Fibroblast of the conjunctiva (primary cell): ENCODE measurements at regions not wholly inside any gene's neighbourhood (a gene's known extent, or its start where the extent isn't known, plus 50 kb on each side); places are given as distances from the start of the nearest gene placed in this dataset.

Experiments used
- DNase-seq: peaks from one replicate; pipeline ENCODE4 v3.0.0-alpha.2; 2010; ENCODE audit warnings: low read depth

DNA sequence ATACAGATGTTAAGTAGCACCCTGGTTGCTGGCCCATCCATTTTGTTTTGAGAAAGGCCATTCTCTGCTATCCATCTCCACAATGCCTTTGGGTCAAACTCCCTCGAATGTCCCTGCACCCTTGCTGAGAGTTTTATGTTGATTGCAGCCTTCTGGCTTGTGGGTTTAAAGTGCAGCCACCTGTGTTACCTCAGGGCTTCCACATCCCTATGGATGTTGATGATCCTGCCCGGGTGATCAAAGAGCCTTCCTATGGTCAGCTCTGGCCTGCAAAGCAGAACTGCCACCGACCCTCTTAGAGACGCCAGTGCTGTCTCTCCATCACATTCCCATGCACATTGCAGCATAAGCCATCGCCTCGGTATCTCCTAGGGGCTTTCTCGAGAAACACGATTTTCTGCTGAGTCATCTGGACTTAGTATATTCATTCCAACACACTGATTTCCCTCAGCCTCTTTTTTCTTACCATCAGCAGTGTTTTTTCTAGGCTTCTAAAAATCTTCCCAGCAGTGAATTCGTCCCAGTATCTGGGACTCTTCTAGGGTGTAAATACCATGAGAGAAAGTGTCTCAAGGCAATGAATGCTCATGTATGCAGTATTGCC, 585.7 kb upstream of the TMEM132C start:
- DNase-seq: no peak

DNA sequence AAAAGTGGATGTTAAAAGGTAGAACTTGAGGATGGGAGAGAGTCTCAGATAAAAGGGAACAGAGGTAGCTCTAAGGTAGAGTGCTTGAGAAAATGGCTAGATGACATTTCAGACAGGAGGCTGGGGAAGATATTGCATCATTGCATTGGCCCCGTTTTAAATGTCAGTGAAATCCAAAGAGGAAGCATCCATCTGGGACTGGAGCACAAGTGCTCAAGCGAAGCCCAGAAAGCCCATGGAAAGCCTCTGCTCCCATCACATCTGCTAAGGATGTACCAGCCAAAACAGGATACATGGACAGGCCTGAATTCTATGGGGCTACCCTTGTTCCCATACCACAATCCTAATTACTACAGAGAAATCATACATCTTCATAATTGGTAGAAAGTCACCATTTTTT, 581.5 kb upstream of the TMEM132C start:
- DNase-seq: no peak

DNA sequence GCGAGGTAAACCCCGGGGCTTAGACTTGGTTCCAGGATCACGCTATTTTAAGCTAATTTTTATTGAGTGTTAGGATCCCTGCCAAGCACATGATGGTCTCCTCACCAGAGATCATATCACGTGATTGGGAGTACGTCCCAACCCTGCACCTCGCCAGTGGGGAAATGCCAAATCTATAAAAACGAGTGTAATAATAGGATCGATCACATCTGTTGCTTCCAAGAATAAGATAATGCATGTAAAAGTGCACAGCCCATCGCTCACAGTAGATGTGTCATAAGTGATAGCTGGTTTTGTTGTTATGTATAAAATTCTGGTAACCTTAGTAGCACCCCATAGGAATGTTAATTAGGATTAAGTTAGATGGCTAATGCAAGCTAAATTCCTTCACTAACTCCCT, 581.0 kb upstream of the TMEM132C start:
- no peak for DNase-seq

DNA sequence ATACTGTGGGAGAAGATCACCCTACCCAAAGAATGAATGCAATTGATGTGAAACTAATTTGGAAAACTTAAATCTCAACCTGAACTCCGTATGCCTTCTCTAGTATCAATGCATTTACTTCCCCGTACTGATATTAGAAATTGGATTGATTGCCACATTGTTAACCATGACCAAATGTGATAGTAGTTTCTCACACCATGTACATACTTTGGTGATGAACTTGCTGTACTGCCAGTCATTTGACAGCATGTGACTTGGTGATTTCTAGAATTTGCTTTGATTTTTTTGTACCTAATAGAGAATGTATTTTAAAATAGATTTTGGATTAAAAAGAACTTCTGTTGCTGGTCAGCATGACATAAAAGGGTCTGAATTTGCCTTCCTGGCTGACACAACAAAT, 579.8 kb upstream of the TMEM132C start:
- DNase-seq: no peak

DNA sequence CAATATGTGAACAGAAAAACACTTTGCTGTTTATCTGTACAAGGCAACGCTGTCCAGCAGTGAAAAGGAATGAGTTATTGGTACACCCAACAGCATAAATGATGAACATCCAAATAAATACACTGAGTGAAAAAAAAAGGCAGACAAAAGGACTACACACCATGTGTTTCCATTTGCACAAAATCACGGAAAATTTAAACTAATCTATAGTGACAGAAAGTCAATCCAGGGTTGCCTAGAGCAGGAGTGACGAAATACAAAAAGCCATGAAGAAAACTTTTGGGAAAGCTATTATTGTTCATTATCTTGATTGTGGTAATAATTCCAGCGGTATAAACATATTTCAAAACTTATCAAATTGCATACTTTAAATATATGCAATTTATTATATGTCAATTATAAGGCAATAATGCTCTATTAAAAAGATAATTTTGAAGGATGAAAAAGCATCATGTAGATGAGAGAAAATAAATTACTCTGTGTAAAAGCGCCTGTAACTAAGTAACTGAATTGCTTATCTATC, 578.0 kb upstream of the TMEM132C start:
- no peak for DNase-seq

DNA sequence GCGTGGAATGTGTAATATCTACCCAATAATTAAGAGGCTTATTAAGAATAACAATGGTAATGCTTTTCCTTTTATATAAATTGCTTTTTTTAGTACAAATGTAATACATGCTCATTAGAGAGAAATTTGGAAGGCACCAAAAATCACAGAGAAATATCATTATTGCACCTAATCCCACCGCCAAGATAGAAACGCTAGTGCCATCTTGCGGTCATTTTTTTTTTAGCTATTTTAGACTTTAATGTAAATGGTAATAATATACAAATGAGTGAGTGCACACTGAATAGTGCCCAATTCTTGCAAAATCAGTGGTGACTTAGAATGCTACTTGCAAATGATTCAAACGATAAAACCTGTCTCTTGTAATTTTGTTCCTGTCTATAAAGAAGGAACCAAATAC, 576.8 kb upstream of the TMEM132C start:
- no peak for DNase-seq

DNA sequence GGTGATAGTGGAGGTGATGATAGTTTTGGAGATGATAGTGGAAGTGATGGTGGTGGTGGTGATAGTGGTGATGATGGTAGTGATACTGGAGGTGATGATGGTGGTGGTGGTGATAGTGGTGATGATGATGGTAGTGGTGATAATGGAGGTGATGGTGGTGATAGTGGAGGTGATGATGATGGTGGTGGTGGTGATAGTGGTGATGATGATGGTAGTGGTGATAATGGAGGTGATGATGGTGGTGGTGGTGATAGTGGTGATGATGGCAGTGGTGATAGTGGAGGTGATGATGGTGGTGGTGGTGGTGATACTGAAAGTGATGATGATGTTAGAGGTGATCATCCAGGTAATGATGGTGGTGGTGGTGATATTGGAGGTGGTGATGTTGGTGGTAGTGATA, 570.0 kb upstream of the TMEM132C start:
- DNase-seq: no peak

DNA sequence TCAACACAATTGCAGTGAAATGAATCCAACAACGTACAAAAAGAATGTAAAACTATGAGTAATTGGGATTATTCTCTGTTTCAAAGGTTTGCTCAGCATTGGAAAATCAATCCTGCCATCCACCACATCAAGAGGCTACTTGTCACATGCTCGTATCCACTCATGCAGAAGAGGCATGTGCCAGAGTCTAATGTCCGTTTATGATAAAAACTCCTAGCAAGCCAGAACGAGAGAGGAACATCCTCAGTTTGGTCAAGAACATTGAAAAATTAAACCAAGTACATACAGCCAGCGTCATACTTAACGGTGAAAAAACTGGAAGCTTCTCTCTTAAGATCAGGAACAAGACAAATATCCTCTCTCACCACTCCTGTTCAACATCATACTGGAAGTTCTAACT, 563.9 kb upstream of the TMEM132C start:
- no peak for DNase-seq

DNA sequence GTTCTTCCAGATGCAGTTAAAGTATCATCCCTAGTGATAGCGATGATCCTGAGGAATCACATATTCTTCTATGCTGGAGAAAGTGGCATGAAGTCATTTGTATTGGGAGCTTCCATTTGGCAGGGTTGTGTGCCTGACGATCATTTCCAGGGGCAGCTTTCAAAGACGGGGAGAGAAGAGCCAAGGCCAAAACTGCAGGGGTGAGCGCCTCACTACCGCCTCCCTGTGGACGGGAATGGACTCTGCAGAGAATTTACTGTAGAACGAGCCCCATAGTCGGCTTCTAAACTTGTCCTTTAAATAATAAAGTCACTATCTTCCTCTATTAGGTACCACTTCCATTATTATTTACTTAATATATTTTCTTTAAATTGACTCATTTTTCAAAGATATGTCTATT, 555.9 kb upstream of the TMEM132C start:
- no peak for DNase-seq

DNA sequence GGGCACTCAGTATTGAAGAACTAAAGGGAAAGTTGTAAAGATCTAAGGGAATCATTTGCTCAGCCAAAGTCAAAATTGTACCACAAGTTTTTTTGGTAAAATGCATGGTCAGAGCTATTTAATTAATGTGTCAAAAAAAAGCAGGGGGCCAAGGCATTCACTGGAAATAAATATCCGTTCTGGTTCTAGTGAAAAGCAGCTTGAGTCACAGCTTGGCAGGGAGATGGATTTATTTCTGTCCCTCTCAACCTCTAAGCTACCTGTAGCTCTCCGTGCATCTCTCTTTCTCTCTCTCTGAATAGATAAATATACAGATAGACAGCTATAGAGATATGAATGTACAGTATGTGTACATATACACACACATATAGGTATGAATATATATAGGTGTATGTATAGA, 554.4 kb upstream of the TMEM132C start:
- no peak for DNase-seq

DNA sequence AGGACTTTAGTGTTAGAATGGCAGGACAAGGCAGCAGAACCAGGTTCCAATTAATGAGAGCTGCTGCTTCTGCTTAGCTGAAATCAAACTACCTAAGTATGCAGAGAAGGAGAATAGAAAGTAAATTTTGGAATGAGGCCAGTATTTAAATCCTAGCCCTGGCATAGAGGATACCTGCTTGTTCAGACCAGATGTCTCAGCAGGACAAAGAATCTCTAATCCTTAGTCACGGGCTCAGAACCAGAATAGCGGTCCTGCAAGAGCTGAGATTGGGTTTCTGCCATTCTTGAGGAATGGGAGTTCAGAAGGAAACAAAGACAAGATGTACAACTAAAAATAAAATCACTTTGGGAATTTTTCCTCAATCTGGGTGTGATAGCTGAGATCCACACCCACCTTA, 550.8 kb upstream of the TMEM132C start:
- no peak for DNase-seq

DNA sequence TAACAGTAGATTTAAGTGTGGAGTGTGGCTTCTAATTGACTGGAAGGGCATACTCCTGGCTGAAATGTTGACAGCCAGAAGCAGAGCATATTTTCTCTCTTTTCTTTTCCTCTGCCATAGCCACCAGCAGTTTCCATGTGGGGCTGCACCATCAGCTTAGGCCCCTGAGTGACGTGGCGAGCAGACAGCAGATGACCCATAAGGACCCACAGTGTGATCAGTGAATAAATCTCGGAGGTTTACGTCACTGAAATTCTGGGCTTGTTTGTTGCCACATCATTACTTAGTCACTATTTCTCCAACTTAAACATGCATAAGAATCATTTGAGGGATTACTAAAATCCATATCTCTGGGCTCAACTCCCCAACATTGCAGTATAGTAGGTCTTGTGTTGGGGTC, 549.7 kb upstream of the TMEM132C start:
- no peak for DNase-seq

DNA sequence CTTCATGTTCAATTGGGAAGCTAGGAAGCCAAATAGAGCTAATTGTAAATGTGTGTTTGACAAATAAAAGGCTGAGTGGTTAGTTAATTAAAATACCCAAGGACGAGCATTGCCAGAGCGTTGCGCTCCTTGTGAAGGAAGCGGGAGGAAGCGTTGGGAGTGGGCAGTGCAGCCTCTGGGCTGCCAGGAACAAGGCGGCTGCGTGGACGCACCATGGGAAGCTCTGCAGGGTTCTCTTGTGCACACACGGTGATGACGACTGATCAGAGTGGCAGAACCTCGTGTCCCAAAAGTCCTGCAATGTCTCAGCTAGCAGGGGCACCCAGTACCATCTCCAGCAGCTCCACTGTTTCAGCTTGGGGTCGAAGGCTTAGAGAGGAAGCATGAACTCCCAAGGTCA, 546.6 kb upstream of the TMEM132C start:
- no peak for DNase-seq

DNA sequence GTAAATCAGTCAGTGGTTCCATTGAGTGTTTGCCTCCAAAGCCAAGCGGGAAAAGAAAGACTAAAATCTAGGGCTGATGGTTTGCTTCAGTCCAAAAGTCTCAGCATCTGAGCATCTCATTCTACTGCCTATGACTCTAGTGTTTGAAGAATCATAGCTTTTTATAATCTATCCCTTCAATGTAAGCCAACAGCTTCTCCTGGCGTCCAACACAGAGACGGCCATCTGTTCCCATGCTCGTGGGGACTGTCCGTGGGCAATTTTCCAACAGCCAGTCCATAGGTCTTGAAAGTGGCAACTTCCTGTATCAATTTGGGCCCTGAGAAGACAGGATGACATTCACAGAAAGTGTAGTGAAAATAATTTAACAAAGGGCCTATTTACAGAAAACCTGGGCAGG, 544.4 kb upstream of the TMEM132C start:
- no peak for DNase-seq

DNA sequence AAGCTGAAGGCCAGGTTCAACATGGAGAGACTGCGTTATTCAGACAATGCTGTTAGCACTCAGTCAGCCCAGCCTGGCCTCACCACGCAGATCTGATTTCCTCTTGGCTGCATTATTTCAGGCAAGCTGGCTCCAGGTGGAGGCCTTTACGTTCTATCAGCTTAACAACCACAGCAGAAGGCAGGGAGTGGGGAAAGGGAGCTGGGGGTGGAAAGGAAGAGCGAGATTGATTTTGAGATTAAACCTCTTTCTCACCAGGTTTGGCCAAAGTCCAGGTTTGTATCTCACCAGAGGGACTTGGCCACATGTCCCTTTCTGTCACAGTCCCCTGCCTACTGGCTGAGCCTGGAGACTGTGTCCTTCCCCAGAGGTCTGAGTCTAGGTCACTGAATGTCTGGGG, 543.7 kb upstream of the TMEM132C start:
- DNase-seq: no peak

DNA sequence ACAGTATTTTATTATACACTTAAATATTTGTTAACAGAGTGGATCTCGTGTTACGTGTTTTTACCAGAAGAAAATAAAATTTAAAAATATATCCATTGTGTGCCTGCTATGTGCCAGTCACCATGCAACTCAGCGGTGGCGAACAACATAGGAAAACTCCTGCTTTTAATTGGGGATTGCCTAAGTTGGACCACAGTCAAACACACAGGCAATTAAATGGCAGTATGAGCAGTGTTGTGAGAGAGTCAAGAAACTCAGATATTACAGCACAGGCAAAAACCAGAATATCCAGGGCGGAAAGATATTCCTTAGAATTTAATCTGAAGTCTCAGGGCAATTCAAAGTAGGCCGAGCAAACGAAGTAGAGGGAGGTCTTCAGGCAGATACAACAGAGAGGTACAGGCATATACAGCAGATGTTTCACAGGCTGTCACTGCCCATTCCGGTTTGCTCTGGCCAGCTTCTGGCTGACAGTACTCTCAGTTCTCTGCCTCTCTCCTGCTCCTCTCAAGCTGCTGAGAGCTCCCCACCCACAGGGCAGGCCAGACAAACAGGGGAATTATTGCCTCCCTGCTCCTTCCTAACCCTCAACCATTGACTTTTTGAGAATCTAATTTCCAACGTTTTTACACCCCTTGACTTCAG, 540.2 kb upstream of the TMEM132C start:
- no peak for DNase-seq

DNA sequence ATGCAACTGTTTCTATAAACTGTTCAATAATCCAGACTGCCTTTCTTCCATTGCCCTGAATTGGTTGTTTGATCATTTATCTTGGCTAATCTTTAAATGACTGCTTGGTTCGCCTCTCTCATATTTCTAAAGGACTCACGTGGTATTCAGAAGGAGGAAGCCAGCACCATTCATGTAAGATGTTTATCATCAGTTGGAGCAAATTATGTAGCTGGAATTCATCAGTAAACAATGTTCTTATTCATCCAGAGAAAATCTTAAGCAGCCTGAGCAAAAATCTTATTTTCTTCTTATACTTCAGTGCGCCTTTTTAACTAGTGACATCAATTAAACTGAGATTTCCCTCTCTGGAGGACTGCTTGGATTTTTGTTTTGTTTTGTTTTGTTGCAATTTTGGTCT, 538.7 kb upstream of the TMEM132C start:
- no peak for DNase-seq

DNA sequence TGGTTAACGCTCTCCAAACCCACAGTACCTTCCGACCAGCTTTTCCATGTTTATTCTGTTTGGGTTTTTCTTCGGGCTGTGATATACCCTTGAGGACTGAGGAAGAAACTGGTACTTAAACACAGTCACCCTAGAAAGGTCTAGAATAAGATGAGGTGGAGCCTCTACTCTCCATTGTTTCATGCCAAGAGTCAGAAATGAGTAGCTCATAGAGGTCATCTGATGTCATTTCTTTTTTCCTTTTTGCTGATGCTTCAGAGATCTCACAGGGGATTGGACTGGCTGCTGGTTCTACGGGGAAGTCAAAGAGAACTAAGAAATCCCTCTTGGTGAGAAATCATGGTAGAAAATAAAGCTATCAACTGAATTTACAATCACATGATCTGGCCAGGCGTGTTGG, 538.2 kb upstream of the TMEM132C start:
- DNase-seq: no peak

DNA sequence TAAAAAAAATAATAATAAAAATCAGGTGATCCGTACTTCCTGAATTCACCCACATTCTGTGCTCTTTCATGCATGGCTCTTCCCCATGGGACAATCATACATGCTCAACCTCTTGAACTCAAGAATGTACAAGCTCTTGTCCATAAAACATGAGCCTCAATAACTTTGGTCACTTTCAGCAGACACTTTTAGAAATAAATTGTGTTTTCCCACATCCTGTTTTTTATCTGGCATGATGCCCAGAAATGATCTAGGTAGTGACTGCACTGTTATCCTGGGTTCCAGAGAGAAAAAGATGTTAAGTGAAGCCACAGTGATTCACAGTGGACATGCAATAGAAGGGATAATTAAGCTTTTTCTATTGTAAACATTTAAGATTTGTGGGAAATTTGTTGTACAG, 537.6 kb upstream of the TMEM132C start:
- no peak for DNase-seq

DNA sequence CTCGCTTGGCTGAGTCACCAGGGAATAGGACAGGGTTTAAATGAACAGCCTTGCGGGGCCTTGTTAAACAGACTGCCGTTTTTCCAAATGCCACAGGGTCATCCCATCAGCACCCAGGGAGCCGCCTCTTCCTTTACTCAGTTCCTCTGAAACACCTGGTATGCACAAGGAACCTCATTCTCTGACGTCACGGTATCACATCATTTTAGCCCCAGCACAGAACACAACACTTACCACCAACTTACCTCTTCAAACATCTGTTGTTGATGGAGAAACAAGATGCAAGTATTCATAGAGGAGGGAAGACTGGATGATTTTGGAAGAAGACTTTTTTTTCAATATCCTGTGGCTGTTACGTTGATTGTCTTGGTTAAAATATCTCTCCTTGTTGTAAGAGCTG, 535.3 kb upstream of the TMEM132C start:
- no peak for DNase-seq

DNA sequence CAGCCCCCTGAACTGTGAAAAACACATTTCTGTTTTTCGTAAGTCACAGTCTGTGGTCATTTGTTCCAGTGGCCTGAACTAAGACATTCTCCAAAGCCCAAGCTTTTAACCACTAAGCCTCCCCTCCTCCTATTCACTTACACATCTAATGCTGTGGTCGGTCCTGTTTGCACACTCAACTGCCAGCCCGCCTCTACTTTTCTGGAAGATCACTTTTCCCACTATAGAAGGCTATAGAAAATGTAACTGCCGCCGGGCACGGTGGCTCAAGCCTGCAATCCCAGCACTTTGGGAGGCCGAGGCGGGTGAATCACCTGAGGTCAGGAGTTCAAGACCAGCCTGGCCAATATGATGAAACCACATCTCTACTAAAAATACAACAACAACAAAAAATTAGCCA, 524.7 kb upstream of the TMEM132C start:
- no peak for DNase-seq

DNA sequence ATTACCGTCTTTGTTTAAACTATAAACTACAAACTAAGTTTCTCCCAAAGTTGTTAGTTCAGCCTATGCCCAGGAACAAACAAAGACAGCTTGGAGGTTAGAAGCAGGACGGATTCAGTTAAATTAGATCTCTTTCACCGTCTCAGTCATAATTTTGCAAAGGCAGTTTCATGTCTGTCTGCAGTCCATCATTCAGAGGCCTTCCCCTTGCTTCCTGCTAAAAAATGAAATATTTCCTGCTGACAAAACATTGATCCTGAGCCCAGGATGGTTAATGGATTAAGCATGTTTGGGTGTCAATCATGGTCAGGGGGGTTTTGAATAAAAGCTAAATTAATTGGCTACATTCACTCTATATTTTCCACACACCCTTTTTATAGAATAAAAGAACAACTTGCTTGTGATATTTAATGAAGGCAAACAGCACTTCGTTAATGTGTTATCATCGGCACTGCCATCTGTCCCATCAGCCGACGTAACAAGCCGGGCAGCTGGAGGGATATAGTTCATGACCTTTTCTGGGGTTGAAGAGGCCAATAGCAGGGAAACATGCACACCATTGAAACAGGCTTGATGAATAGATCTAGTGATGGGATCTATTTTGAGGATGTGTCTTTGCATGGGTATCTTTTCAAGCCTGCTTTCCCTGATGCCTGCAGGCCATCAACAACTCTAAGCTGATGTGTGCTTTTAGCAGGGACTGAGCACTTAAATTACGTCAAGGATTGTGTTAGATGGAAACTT, 521.3 kb upstream of the TMEM132C start:
- no peak for DNase-seq

DNA sequence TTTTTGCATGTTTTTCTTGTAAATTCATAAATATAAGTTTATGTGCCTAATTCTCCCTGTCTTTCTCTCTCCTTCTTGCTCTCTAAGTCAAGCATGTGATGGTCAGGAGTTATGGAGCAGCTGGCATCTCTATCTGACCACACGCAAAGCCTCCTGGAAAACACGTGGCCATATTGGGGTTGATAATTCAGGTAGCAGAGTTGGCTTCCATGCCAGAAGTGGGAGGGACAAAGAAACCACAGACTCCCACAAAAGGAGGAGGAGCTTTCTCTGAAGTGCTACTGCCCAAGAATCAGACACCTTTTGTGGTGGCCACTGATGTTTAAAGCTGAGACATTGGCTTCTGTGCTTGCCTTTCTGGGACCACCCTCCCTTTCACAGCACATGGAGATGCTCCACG, 517.6 kb upstream of the TMEM132C start:
- DNase-seq: no peak
